SK-N-SH (cell line): ENCODE measurements at regions not wholly inside any gene's neighbourhood (a gene's known extent, or its start where the extent isn't known, plus 50 kb on each side); places are given as distances from the start of the nearest gene placed in this dataset.

ENCODE experiments used
- EP300 ChIP-seq, 2 experiments: IDR thresholded peaks; 2 replicates each; pipeline versions ENCODE4 v1.4.0 to v1.6.1; 2012; ENCODE audit warnings: borderline replicate concordance in 1 of 2, low read depth in 1 of 2, low read length in 1 of 2
- RAD21 ChIP-seq: IDR thresholded peaks from 2 replicates; pipeline ENCODE4 v1.6.1; 2012; ENCODE audit warnings: mild to moderate bottlenecking, low read length

GRCh38 chr3:178350763-178351162 is 185.5 kb upstream of the KCNMB2 start:
- TF ChIP-seq RAD21 (no peak), EP300 (IDR thresholded peaks at IDR 0.05; ENCODE audit: borderline replicate concordance in 1 of 2, low read depth in 1 of 2, low read length in 1 of 2) (no peak)
